HEK293 (cell line): ENCODE measurements at regions not wholly inside any gene's neighbourhood (a gene's known extent, or its start where the extent isn't known, plus 50 kb on each side); places are given as distances from the start of the nearest gene placed in this dataset.

Source experiments
- CTCF ChIP-seq: fragments of 450-650 bp; formaldehyde crosslinking; IDR thresholded peaks from 2 replicates; pipeline ENCODE4 v1.5.1; 2016; ENCODE audit warnings: missing biosample characterization, missing genetic modification characterization
- ZBTB11 ChIP-seq: fragments of 450-650 bp; formaldehyde crosslinking; conservative IDR thresholded peaks from 2 replicates; pipeline ENCODE4 v1.5.1; 2016; ENCODE audit warnings: low read depth, missing biosample characterization, missing genetic modification characterization
- ZBTB21 ChIP-seq: fragments of 450-650 bp; formaldehyde crosslinking; IDR thresholded peaks from 2 replicates; pipeline ENCODE4 v1.5.1; 2017; ENCODE audit warnings: missing biosample characterization, missing genetic modification characterization
- ZNF521 ChIP-seq: fragments of 450-650 bp; formaldehyde crosslinking; IDR thresholded peaks from 2 replicates; pipeline ENCODE4 v1.5.1; 2017; ENCODE audit warnings: missing biosample characterization, mild to moderate bottlenecking, missing genetic modification characterization
- ZNF580 ChIP-seq: fragments of 450-650 bp; formaldehyde crosslinking; IDR thresholded peaks from 2 replicates; pipeline ENCODE4 v1.5.1; 2016; ENCODE audit warnings: missing biosample characterization, missing genetic modification characterization
- ZNF629 ChIP-seq: fragments of 450-650 bp; formaldehyde crosslinking; IDR thresholded peaks from 2 replicates; pipeline ENCODE4 v1.5.1; 2017; ENCODE audit warnings: missing biosample characterization, missing genetic modification characterization
- ZNF701 ChIP-seq: fragments of 450-650 bp; formaldehyde crosslinking; IDR thresholded peaks from 2 replicates; pipeline ENCODE4 v1.5.1; 2016; ENCODE audit warnings: missing biosample characterization, missing genetic modification characterization
- ZNF76 ChIP-seq: fragments of 450-650 bp; formaldehyde crosslinking; IDR thresholded peaks from 2 replicates; pipeline ENCODE4; 2016; ENCODE audit warnings: low read depth, missing biosample characterization, missing genetic modification characterization, borderline replicate concordance
- TF ChIP-seq, protein P1 (sequence below): fragments of 450-650 bp; formaldehyde crosslinking; IDR thresholded peaks from 2 replicates; pipeline ENCODE4 v1.5.1; 2016; ENCODE audit warnings: missing biosample characterization, missing genetic modification characterization

- TF ChIP-seq ZNF629 (tag by site-specific recombination), result no peak
- TF ChIP-seq CTCF, result no peak
- no peak for TF ChIP-seq ZNF580 (tag by site-specific recombination)
- no peak for TF ChIP-seq ZNF76 (tag by site-specific recombination)
- TF ChIP-seq ZNF521, result no peak
- TF ChIP-seq ZBTB11, result no peak
- TF ChIP-seq, protein P1, sequence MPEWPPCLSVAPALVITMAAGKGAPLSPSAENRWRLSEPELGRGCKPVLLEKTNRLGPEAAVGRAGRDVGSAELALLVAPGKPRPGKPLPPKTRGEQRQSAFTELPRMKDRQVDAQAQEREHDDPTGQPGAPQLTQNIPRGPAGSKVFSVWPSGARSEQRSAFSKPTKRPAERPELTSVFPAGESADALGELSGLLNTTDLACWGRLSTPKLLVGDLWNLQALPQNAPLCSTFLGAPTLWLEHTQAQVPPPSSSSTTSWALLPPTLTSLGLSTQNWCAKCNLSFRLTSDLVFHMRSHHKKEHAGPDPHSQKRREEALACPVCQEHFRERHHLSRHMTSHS (tag by site-specific recombination), result no peak
- TF ChIP-seq ZNF701, result no peak
- no peak for TF ChIP-seq ZBTB21
Observed at GRCh38 chr3:64321747-64322146, 96.5 kb upstream of the PRICKLE2 start.
